ENCODE measurements at regions not wholly inside any gene's neighbourhood (a gene's known extent, or its start where the extent isn't known, plus 50 kb on each side); places are given as distances from the start of the nearest gene placed in this dataset.

DNA sequence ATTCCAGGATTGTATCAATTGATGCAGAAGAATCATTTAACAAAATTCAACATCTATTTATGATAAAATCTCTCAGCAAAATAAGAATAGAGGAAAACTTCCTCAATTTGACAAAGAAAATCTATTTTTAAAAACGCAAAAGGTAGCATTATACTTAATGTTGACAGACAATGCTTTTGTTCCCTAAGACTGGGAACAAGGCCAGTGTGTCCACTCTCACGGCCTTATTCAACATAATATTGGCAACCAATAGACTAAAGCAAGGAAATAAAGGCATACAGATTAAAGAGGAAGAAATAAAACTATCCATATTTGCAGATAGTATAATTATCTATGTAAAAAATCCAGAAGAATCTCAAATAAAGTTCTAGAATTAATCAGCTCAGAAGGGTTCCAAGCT lies 472.4 kb upstream of the ID2 start:
- intact Hi-C loops (cut with DNase I), result no loop called here

DNA sequence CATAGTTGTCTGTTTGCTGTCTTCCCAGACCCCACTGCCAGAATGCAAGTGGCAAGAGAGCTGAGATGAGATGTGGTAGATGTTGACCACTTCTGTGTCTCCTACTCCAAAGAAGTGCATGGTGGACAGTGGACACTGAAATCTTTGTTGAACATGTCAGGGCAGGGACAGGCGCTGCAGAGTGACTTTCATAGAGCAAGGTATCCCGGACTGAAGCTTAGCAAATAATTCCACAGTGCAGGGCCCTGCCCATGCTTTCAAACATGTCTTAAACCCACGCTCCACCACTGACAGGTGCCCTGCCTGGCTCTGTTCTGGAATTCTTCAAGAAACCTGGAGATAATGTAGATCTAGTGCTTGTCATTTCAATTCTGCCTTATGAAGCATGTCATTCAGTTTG lies 470.5 kb upstream of the ID2 start:
- peaks cover 0 to 14% (median 0%) of the 10 kb centered on the region in 12 donors for H3K4me1 ChIP-seq
- intact Hi-C loops (cut with DNase I), result loop anchor here in 1 of 10 donors (10.0 kb wide), 1 partner anchor 473 kb away; the partner anchor contains the start of gene ID2
- DNase-seq, result no peak
- H3K27me3 ChIP-seq, result no peaks in the 10 kb centered on the region
- H3K36me3 ChIP-seq, result no peaks in the 10 kb centered on the region
- WGBS, 4 donors, result 88 to 98% (median 94%) methylated on average over 3 of the region's 3 CpGs
- H3K9me3 ChIP-seq, result peaks cover 0 to 39% (median 14%) of the 10 kb centered on the region in 12 donors
- no peak overlapping the region for H3K4me3 ChIP-seq
- no peak overlapping the region for H3K27ac ChIP-seq
- no peak for TF ChIP-seq POLR2A (IDR thresholded peaks at IDR 0.05)
- TF ChIP-seq, protein P1, sequence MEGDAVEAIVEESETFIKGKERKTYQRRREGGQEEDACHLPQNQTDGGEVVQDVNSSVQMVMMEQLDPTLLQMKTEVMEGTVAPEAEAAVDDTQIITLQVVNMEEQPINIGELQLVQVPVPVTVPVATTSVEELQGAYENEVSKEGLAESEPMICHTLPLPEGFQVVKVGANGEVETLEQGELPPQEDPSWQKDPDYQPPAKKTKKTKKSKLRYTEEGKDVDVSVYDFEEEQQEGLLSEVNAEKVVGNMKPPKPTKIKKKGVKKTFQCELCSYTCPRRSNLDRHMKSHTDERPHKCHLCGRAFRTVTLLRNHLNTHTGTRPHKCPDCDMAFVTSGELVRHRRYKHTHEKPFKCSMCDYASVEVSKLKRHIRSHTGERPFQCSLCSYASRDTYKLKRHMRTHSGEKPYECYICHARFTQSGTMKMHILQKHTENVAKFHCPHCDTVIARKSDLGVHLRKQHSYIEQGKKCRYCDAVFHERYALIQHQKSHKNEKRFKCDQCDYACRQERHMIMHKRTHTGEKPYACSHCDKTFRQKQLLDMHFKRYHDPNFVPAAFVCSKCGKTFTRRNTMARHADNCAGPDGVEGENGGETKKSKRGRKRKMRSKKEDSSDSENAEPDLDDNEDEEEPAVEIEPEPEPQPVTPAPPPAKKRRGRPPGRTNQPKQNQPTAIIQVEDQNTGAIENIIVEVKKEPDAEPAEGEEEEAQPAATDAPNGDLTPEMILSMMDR (IDR thresholded peaks at IDR 0.05), result no peak
- ATAC-seq, result no peak

More for the DNA sequence above, 472.4 kb upstream of the ID2 start:
- Histone ChIP-seq H3K9me3 (peaks cover 0 to 39% (median 14%) of the 10 kb centered on the region in 12 donors), H3K36me3 (no peaks in the 10 kb centered on the region), H3K27ac (peak overlapping the region in 1 of 12 donors; percentile 21), H3K4me1 (peaks cover 0 to 7% (median 0%) of the 10 kb centered on the region in 12 donors), H3K27me3 (no peaks in the 10 kb centered on the region), H3K4me3 (no peak overlapping the region)
- 52 to 65% (median 62%) methylated on average over 2 of the region's 2 CpGs for WGBS, 4 donors
- DNase-seq, result peak in 1 of 5 donors; percentile 40
- ATAC-seq, result peak in 1 of 4 donors; percentile 54
- TF ChIP-seq, protein P1 (IDR thresholded peaks at IDR 0.05), result no peak
- TF ChIP-seq POLR2A (IDR thresholded peaks at IDR 0.05), result no peak

DNA sequence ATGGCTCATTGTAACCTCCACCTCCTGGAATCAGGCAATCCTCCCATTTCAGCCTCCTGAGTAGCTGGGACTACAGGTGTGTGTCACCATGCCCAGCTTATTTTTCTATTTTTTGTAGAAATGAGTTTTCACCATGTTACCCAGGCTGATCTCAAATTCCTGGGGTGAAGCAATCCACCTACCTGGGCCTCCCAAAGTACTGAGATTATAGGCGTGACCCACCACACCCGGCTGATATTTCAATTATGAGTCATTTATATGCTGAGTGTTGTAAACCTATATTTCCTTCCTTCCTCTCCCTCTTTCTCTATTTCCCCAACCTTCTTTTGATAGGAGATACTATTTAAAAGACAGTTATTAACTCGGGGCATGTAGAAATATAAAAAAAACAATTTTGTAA lies 469.6 kb upstream of the ID2 start:
- H3K9me3 ChIP-seq, result peaks cover 0 to 31% (median 9%) of the 10 kb centered on the region in 12 donors
- peaks cover 0 to 14% (median 0%) of the 10 kb centered on the region in 12 donors for H3K4me1 ChIP-seq
- H3K27me3 ChIP-seq, result no peaks in the 10 kb centered on the region
- H3K27ac ChIP-seq, result no peak overlapping the region
- intact Hi-C loops (cut with DNase I), result loop anchor here in 1 of 10 donors (10.0 kb wide), 1 partner anchor 473 kb away; the partner anchor contains the start of gene ID2
- DNase-seq (no peak), ATAC-seq (no peak)
- H3K36me3 ChIP-seq, result no peaks in the 10 kb centered on the region
- WGBS, 4 donors, result 84 to 93% (median 86%) methylated on average over 3 of the region's 3 CpGs
- H3K4me3 ChIP-seq, result no peak overlapping the region
- TF ChIP-seq POLR2A (IDR thresholded peaks at IDR 0.05), result no peak
- TF ChIP-seq, protein P1 (IDR thresholded peaks at IDR 0.05), result no peak

DNA sequence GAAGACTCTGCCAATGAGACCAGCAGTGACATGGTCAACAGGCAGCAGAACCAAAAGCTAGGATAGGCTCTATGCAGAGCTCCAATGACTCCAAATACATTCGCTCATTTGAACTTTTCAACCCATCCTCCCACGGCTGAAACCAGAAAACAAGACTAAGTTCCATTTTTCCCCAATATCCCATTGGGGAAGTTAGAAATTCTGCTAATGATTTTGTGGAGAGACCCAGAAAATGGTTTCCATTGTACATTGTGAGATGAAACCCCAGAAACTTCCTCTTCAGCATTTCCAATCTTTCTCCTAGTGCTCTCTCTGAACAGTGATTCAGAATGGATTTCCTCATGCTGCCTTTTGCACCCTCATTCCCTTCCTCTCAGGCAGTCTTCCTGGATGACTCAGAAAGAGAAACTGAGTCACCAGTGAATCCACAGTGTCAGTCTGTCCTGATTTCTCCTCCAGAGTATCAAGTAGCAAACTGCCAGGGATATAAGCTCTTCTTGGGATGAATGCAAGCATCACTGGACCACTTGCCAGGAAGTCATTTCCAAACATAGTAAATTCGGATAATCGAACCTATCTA lies 467.7 kb upstream of the ID2 start:
- intact Hi-C loops (cut with DNase I), result loop anchor here in 1 of 10 donors (10.0 kb wide), 1 partner anchor 471 kb away; the partner anchor contains the start of gene ID2
- Histone ChIP-seq H3K9me3 (peaks cover 0 to 13% (median 2%) of the 10 kb centered on the region in 12 donors), H3K27me3 (no peaks in the 10 kb centered on the region), H3K27ac (no peak overlapping the region), H3K4me3 (no peak overlapping the region), H3K36me3 (no peaks in the 10 kb centered on the region), H3K4me1 (peaks cover 0 to 14% (median 2%) of the 10 kb centered on the region in 12 donors)
- no peak for ATAC-seq
- WGBS, 4 donors, result 86 to 90% (median 89%) methylated on average over 4 of the region's 4 CpGs
- no peak for DNase-seq
- no peak for TF ChIP-seq POLR2A (IDR thresholded peaks at IDR 0.05)
- TF ChIP-seq, protein P1 (IDR thresholded peaks at IDR 0.05), result no peak

Measured in heart left ventricle (tissue), 16 donors.